ENCODE measurements at regions not wholly inside any gene's neighbourhood (a gene's known extent, or its start where the extent isn't known, plus 50 kb on each side); places are given as distances from the start of the nearest gene placed in this dataset.

DNA sequence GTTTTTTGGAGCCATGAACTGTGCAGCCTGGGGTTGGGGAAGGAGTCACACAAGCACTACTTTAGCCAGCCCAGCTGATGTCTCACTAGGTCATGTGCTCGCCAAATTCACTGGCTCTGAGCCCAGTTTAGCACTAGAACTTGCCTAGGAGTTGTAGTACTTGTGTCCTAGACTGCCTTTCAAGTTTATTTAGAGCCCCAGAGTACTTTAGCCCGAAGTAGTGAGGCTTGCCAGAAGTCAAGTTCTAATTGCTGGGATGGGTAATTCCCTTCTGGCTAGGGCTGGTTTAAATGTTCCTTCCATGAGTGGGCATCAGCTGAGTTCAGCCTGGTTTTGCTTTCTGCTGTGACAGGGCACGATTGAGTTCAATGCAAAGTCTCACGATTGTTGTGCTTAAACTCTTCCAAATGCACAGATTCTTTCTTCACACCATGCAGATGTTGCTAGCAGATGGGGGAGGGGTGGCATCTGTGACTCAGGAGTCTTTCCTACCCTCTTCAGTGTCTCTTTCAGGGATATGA lies 228.2 kb upstream of the ZPLD1 start:
- TF ChIP-seq, protein P1, sequence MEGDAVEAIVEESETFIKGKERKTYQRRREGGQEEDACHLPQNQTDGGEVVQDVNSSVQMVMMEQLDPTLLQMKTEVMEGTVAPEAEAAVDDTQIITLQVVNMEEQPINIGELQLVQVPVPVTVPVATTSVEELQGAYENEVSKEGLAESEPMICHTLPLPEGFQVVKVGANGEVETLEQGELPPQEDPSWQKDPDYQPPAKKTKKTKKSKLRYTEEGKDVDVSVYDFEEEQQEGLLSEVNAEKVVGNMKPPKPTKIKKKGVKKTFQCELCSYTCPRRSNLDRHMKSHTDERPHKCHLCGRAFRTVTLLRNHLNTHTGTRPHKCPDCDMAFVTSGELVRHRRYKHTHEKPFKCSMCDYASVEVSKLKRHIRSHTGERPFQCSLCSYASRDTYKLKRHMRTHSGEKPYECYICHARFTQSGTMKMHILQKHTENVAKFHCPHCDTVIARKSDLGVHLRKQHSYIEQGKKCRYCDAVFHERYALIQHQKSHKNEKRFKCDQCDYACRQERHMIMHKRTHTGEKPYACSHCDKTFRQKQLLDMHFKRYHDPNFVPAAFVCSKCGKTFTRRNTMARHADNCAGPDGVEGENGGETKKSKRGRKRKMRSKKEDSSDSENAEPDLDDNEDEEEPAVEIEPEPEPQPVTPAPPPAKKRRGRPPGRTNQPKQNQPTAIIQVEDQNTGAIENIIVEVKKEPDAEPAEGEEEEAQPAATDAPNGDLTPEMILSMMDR (IDR thresholded peaks at IDR 0.05), result no peak
- 28 to 33% methylated on average over 4 of the region's 4 CpGs for WGBS, 2 donors

DNA sequence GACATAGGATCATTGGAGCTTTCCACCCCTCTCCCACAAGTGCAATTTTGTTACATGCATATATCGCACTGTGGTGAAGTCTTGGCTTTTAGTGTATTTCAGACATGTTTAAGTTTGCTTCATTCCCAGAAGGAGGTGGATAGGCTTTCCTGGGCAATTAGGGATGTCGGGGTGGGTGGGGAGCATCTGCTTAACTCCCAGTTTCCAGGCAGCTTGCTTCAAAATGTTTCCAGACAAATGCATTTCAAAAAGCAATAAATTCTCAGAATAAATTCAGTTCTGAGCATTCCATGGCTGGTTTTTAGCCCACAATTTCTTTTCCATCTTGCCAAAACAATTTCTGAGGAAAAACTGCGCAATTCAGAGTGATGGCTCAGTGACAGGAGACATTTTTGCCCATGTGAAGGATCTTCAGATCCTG lies 227.7 kb upstream of the ZPLD1 start:
- Histone ChIP-seq H3K27ac (peak overlapping the region in 1 of 10 donors; percentile 33), H3K27me3 (no peaks in the 10 kb centered on the region), H3K36me3 (no peaks in the 10 kb centered on the region), H3K4me3 (no peak overlapping the region), H3K4me1 (peaks cover 0 to 14% (median 0%) of the 10 kb centered on the region in 9 donors), H3K9me3 (peaks cover 0 to 7% (median 0%) of the 10 kb centered on the region in 11 donors)
- intact Hi-C loops (cut with DNase I), result loop anchor here in 1 of 10 donors (10.0 kb wide), 1 partner anchor 122 kb away; no protein-coding TSS in a partner anchor
- 89 to 90% methylated on average over 3 of the region's 3 CpGs for WGBS, 2 donors
- ATAC-seq (peak in 1 of 8 donors; percentile 28), DNase-seq (no peak)
- TF ChIP-seq, protein P1 (IDR thresholded peaks at IDR 0.05), result no peak

More for the DNA sequence above, 228.2 kb upstream of the ZPLD1 start:
- H3K9me3 ChIP-seq, result peaks cover 0 to 7% (median 0%) of the 10 kb centered on the region in 11 donors
- H3K4me3 ChIP-seq, result no peak overlapping the region
- no peaks in the 10 kb centered on the region for H3K36me3 ChIP-seq
- peaks cover 0 to 14% (median 0%) of the 10 kb centered on the region in 9 donors for H3K4me1 ChIP-seq
- no peaks in the 10 kb centered on the region for H3K27me3 ChIP-seq
- intact Hi-C loops (cut with DNase I), result loop anchor here in 1 of 10 donors (10.0 kb wide), 1 partner anchor 122 kb away; no protein-coding TSS in a partner anchor
- DNase-seq, result peak; percentile 37 to 64
- ATAC-seq, result peak; percentile 91 to 97 (median 96)
- H3K27ac ChIP-seq, result no peak overlapping the region

DNA sequence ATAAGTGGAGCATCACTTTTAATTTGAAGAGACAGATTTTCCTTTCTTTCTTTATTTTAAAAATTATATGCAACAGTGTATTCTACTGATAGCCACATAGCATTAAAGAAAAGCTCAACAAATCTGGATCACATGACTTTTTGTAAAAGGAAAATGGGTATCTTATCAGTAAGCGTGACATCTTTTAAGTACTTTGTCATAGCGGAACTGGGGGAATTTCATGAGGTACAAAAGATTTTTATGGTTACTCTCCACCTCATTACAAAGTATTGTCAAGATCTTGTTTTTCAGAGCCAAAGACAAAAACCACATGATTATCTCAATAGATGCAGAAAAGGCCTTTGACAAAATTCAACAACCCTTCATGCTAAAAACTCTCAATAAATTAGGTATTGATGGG lies 219.6 kb upstream of the ZPLD1 start:
- Histone ChIP-seq H3K27ac (no peak overlapping the region), H3K27me3 (no peaks in the 10 kb centered on the region), H3K4me3 (no peak overlapping the region), H3K9me3 (peaks cover 0 to 17% (median 0%) of the 10 kb centered on the region in 11 donors), H3K36me3 (no peaks in the 10 kb centered on the region), H3K4me1 (no peaks in the 10 kb centered on the region)
- DNase-seq (no peak), ATAC-seq (no peak)
- intact Hi-C loops (cut with DNase I), result no loop called here
- WGBS, 2 donors, result 94 to 96% methylated on average over 2 of the region's 2 CpGs
- TF ChIP-seq, protein P1 (IDR thresholded peaks at IDR 0.05), result no peak

DNA sequence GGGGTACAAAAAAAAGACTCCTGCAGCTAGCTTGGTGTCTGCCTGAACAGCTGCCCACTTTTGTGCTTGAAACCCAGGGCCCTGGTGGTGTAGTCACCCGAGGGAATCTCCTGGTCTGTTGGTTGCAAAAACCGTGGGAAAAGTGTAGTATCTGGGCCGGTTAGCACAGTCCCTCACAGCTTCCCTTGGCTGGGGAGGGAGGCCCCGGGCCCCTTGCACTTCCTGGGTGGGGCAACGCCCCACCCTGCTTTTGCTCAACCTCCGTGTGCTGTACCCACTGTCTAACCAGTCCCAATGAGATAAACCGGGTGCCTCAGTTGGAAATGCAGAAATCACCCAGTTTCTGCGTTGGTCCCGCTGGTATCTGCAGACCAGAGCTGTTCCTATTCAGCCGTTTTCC lies 211.7 kb upstream of the ZPLD1 start:
- Histone ChIP-seq H3K27ac (no peak overlapping the region), H3K27me3 (peaks cover 0 to 2% (median 0%) of the 10 kb centered on the region in 7 donors), H3K36me3 (no peaks in the 10 kb centered on the region), H3K9me3 (peaks cover 0 to 10% (median 0%) of the 10 kb centered on the region in 11 donors), H3K4me3 (no peak overlapping the region), H3K4me1 (peaks cover 0 to 22% (median 0%) of the 10 kb centered on the region in 9 donors)
- TF ChIP-seq, protein P1 (IDR thresholded peaks at IDR 0.05), result no peak
- DNase-seq (no peak), ATAC-seq (peak in 1 of 8 donors; percentile 10)
- intact Hi-C loops (cut with DNase I), result loop anchor here in 1 of 10 donors (5.0 kb wide), 1 partner anchor 411 kb away; no protein-coding TSS in a partner anchor
- WGBS, 2 donors, result 81 to 87% methylated on average over 10 of the region's 10 CpGs
